AG10803 (cell line): ENCODE measurements at regions not wholly inside any gene's neighbourhood (a gene's known extent, or its start where the extent isn't known, plus 50 kb on each side); places are given as distances from the start of the nearest gene placed in this dataset.
A peak's percentile ranks its signal among the peaks of the same experiment; 100 is the strongest.

ENCODE experiments used
- DNase-seq: peaks from one replicate; pipeline ENCODE4 v3.0.0; 2010; ENCODE audit warnings: low read depth
- H3K4me3 ChIP-seq: 2 replicates; pipeline ENCODE4 v1.5.1; 2011; ENCODE audit warnings: mild to moderate bottlenecking, low read length, control low read depth
- TF ChIP-seq, protein P1 (sequence below): conservative IDR thresholded peaks from 2 replicates; pipeline ENCODE4 v1.5.1; 2011; ENCODE audit warnings: mild to moderate bottlenecking, low read length, control low read depth, inconsistent platforms

DNA sequence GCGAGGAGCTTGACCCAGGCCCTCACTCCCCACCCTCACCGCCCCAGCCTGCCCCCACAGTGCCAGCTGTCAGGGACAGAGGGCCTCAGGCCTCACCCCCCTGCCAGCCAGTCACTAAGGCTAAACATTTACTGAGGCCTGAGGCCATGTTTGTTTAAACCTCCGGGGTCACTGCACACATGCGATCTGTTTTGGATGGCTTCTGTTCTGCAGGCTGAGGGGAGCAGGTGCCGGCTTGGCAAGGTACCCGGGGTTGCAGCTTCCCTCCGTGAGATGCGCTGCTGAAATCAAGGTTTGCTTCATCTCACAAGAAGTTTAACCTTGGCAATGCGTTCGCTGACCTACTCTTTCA is 103.3 kb upstream of the BOD1 start:
- TF ChIP-seq, protein P1, sequence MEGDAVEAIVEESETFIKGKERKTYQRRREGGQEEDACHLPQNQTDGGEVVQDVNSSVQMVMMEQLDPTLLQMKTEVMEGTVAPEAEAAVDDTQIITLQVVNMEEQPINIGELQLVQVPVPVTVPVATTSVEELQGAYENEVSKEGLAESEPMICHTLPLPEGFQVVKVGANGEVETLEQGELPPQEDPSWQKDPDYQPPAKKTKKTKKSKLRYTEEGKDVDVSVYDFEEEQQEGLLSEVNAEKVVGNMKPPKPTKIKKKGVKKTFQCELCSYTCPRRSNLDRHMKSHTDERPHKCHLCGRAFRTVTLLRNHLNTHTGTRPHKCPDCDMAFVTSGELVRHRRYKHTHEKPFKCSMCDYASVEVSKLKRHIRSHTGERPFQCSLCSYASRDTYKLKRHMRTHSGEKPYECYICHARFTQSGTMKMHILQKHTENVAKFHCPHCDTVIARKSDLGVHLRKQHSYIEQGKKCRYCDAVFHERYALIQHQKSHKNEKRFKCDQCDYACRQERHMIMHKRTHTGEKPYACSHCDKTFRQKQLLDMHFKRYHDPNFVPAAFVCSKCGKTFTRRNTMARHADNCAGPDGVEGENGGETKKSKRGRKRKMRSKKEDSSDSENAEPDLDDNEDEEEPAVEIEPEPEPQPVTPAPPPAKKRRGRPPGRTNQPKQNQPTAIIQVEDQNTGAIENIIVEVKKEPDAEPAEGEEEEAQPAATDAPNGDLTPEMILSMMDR = no peak
- H3K4me3 ChIP-seq = no peak overlapping the region
- no peak for DNase-seq

DNA sequence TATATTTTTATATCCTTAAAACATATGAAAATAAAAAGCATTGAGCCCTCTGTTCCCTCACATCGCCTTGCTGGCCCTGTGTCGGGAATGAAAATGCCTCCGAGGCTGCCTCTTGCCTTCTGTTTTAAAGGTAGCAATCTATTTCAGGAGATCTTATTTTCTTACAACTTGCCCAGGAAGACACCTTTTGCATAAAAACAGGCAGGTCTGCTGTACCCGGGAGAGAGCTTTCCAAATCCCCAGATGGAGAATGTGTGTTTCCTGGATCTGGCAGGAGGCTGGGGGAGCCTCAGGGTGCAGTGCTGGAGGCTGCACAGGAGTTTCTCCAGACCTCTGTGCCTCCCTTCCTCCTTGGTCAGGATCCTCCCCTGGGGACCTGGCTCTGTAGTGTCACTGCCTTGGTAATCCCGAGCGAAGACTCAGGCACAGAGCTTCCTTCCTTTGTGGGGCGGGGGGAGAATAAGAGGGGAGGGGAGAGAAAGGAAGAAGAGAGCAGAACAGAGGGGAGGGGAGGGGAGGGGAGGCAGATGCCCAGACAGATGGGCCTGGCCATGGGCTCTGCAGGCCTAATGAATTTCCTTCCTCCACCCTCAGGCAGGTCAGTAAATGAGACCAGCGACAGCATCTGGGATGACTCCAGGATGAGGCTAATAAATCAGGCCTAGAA is 104.0 kb upstream of the BOD1 start:
- DNase-seq = no peak
- TF ChIP-seq, protein P1 = no peak
- H3K4me3 ChIP-seq = no peak overlapping the region

DNA sequence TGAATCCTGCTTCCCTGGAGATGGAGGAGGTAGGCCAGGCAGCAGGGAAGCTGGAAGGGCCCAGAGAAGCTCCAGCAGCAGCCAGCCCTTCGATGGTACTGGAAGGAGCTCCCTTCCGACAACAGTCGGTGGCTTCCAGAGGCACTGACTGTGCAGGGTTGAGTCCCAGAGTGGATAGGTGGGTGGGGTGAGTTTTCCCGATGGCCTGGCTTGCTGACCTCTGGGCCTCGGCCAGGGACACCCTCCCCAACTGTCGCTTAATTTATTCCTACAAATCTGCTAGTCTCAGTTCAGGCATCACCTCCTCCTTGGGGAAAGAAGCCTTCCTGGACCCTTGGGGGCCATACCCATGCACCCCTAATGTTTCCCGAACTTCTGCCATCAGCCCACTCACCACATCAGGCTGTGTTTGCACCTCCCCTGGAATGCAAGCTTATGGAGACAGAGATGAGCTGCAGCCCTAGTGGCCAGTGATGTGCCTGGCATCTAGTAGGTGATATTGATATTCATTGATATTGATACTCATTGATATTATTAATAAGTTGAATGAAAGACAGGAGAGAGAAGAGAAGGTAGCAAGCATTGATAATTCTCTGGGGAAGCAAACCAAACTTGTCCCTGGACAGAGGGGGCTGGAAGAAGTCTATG is 104.6 kb upstream of the BOD1 start:
- no peak for DNase-seq
- TF ChIP-seq, protein P1 = 0 out of 2 replicates have a peak, but pooled peaks have one; percentile 3
- H3K4me3 ChIP-seq = no peak overlapping the region

DNA sequence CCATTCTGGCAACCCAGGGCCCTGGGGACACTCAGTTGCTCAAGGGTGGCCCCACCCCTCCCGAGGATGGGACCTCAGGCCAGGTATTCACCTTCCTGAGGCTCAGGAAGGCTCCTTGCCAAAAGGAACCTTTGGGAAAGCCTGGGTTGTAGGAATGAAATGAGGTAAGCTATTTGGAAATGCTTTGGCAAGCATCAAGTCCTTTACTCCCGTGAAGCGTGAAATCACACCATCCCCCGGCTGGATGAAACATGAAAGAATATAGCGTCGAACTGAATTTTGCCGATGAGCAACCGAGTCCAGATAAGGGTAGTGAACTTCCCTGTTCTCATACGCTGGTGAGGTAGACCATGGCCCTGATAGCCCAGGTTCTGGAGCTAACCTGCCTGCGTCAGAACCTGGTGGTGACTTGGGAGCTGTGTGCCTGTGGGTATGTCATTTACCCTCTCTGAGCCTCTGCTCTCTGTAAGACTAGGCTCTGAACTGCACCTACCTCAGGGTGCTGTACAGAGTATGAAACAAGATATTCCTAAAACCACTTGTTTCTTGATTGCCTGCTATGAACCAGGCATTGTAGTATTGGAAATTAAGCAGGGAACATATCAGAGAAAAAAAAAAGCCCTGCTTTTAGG is 105.3 kb upstream of the BOD1 start:
- H3K4me3 ChIP-seq = no peak overlapping the region
- no peak for DNase-seq
- TF ChIP-seq, protein P1 = no peak

DNA sequence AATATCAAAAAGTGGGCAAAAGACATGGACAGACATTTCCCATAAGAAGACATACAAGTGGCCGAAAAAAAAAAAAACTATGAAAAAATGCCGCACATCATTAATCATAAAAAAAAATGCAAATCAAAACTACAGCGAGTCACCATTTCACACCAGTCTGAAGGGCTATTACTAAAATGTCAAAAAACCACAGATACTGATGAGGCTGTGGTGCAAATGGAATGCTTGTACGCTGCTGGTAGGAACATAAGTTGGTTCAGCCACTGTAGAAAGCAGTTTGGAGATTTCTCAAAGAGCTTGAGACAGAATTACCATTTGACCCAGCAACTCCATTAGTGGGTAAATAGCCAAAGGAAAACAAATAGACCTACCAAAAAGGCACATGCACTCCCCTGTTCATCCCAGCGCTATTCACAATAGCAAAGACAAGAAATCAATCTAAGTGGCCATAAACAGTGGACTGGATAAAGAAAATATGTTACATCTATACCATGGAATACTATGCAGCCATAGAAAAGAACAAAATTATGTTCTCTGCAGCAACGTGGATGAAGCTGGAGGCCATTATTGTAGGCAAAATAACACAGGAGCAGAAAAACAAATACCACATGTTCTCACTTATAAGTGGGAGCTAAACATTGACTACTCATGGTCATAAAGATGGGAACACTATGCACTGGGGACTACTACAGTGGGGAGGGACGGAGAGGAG is 110.6 kb upstream of the BOD1 start:
- no peak overlapping the region for H3K4me3 ChIP-seq
- TF ChIP-seq, protein P1 = no peak
- DNase-seq = peak; percentile 14

DNA sequence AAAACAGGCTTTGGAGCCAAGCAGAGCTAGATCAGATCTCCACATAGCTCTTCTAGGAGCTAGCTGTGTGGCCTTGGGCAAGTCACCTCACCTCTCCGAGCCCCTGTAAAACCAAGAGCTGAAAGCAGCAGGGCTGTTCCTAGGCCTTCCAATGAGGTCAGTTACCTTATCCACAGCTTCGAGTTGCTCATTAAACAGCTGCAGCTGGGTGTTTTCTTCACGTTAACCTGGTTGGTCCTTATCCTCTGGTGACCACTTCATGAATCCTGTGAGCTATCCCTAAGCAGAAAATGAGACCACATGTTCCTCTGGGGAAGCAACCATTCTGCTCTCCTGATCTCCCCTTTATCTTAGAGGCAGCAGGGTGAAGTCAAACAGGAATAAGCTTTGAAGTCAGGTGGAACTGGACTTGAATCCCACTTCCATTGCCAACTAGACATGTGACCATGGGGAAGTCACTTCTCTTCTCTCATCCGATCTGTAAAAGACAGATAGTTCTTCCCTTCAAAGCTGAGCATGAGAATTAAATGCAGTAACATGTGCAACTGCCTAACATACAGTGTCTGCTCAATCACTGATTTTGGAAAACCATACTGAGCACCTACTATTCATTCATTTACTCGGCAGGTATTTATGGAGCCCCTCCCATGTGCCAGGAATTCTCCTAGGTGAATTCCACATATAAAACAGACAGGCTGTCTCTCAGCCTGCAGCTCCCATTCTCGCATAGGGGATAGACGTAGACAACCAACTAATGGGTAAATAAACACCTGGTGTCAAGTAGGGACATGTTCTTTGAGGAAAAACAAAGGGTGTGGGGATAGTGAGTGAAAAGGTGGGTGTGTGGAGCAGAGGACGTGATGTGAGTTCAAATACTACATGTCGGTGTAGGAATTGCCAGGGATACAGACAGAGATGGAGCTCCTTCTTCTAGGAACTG is 111.7 kb upstream of the BOD1 start:
- no peak for DNase-seq
- no peak overlapping the region for H3K4me3 ChIP-seq
- TF ChIP-seq, protein P1 = no peak
